ENCODE measurements at regions not wholly inside any gene's neighbourhood (a gene's known extent, or its start where the extent isn't known, plus 50 kb on each side); places are given as distances from the start of the nearest gene placed in this dataset.

DNA sequence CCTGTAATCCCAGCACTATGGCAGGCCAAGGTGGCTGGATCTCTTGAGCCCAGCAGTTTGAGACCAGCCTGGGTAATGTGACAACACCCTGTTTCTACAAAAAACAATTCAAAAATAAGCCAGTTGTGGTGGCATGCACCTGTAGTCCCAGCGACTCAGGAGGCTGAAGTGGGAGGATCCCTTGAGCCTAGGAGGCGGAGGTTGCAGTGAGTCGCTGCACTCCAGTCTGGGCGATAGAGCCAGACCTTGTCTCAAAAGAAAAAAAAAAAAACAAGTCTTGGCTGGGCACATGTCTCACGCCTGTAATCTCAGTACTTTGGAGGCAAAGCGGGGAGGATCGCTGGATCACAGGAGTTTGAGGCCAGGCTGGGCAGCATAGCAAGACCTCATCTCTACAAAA, 74.6 kb upstream of the PDSS1 start:
- H3K79me2 ChIP-seq (ENCODE audit: control insufficient read depth, insufficient read depth, low read length) = no peaks in the 10 kb centered on the region
- H4K20me1 ChIP-seq (ENCODE audit: control insufficient read depth, extremely low read depth, insufficient read depth, low read length) = no peaks in the 10 kb centered on the region
- H2AFZ ChIP-seq (ENCODE audit: control insufficient read depth, low read length) = no peak overlapping the region
- no peak overlapping the region for H3K9ac ChIP-seq (ENCODE audit: control insufficient read depth, extremely low read depth, insufficient read depth, low read length)
- dilution Hi-C loops (cut with MboI; ENCODE audit: extremely low pct_ligation_motif_present, low sequenced_read_pairs) = no loop called here
- H3K4me3 ChIP-seq (ENCODE audit: control insufficient read depth in 2 of 3, extremely low read depth in 1 of 3, insufficient read depth in 2 of 3, low read depth in 1 of 3, low read length in 3 of 3) = peak overlapping the region in 1 of 3 experiments; percentile 69
- no peaks in the 10 kb centered on the region for H3K9me1 ChIP-seq (ENCODE audit: control insufficient read depth, extremely low read depth, insufficient read depth, low read length)
- no peaks in the 10 kb centered on the region for H3K27me3 ChIP-seq (ENCODE audit: control insufficient read depth, extremely low read depth, insufficient read depth, low read length)
- H3K9me3 ChIP-seq (ENCODE audit: control insufficient read depth, low read depth, low read length) = no peaks in the 10 kb centered on the region
- FAIRE-seq (no peak), DNase-seq (ENCODE audit: low read depth, low spot score) (no peak)
- H3K36me3 ChIP-seq (ENCODE audit: control insufficient read depth in 2 of 2, extremely low read depth in 1 of 2, insufficient read depth in 2 of 2, low read length in 2 of 2) = no peaks in the 10 kb centered on the region
- no peak overlapping the region for H3K27ac ChIP-seq (ENCODE audit: control insufficient read depth, insufficient read depth, low read length)
- peaks cover 9% of the 10 kb centered on the region for H3K4me1 ChIP-seq (ENCODE audit: control insufficient read depth, extremely low read depth, insufficient read depth, low read length)
- H3K4me2 ChIP-seq (ENCODE audit: control insufficient read depth, extremely low read depth, insufficient read depth, low read depth, low read length) = peak overlapping the region; percentile 90
- TF ChIP-seq, protein P1, sequence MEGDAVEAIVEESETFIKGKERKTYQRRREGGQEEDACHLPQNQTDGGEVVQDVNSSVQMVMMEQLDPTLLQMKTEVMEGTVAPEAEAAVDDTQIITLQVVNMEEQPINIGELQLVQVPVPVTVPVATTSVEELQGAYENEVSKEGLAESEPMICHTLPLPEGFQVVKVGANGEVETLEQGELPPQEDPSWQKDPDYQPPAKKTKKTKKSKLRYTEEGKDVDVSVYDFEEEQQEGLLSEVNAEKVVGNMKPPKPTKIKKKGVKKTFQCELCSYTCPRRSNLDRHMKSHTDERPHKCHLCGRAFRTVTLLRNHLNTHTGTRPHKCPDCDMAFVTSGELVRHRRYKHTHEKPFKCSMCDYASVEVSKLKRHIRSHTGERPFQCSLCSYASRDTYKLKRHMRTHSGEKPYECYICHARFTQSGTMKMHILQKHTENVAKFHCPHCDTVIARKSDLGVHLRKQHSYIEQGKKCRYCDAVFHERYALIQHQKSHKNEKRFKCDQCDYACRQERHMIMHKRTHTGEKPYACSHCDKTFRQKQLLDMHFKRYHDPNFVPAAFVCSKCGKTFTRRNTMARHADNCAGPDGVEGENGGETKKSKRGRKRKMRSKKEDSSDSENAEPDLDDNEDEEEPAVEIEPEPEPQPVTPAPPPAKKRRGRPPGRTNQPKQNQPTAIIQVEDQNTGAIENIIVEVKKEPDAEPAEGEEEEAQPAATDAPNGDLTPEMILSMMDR (optimal IDR thresholded peaks at IDR 0.05 in 1 of 3, IDR thresholded peaks at IDR 0.05 in 1 of 3, conservative IDR thresholded peaks at IDR 0.05 in 1 of 3; ENCODE audit: extremely low read depth in 1 of 3, insufficient read depth in 2 of 3, low read length in 3 of 3) = no peak
- no peak for TF ChIP-seq EZH2 (IDR thresholded peaks at IDR 0.05; ENCODE audit: low read length)

GRCh38 chr10:26624006-26624405, 73.5 kb upstream of the PDSS1 start:
- dilution Hi-C loops (cut with MboI; ENCODE audit: extremely low pct_ligation_motif_present, low sequenced_read_pairs) = no loop called here
- Histone ChIP-seq H3K36me3 (ENCODE audit: control insufficient read depth in 2 of 2, extremely low read depth in 1 of 2, insufficient read depth in 2 of 2, low read length in 2 of 2) (no peaks in the 10 kb centered on the region), H3K9me3 (ENCODE audit: control insufficient read depth, low read depth, low read length) (no peaks in the 10 kb centered on the region), H3K79me2 (ENCODE audit: control insufficient read depth, insufficient read depth, low read length) (no peaks in the 10 kb centered on the region), H3K4me1 (ENCODE audit: control insufficient read depth, extremely low read depth, insufficient read depth, low read length) (peaks cover 9% of the 10 kb centered on the region), H3K4me2 (ENCODE audit: control insufficient read depth, extremely low read depth, insufficient read depth, low read depth, low read length) (no peak overlapping the region), H3K9ac (ENCODE audit: control insufficient read depth, extremely low read depth, insufficient read depth, low read length) (no peak overlapping the region), H4K20me1 (ENCODE audit: control insufficient read depth, extremely low read depth, insufficient read depth, low read length) (no peaks in the 10 kb centered on the region), H3K4me3 (ENCODE audit: control insufficient read depth in 2 of 3, extremely low read depth in 1 of 3, insufficient read depth in 2 of 3, low read depth in 1 of 3, low read length in 3 of 3) (no peak overlapping the region), H3K27me3 (ENCODE audit: control insufficient read depth, extremely low read depth, insufficient read depth, low read length) (no peaks in the 10 kb centered on the region), H3K27ac (ENCODE audit: control insufficient read depth, insufficient read depth, low read length) (no peak overlapping the region), H2AFZ (ENCODE audit: control insufficient read depth, low read length) (no peak overlapping the region), H3K9me1 (ENCODE audit: control insufficient read depth, extremely low read depth, insufficient read depth, low read length) (no peaks in the 10 kb centered on the region)
- FAIRE-seq (no peak), DNase-seq (ENCODE audit: low read depth, low spot score) (no peak)
- TF ChIP-seq EZH2 (IDR thresholded peaks at IDR 0.05; ENCODE audit: low read length) = no peak
- TF ChIP-seq, protein P1 (optimal IDR thresholded peaks at IDR 0.05 in 1 of 3, IDR thresholded peaks at IDR 0.05 in 1 of 3, conservative IDR thresholded peaks at IDR 0.05 in 1 of 3; ENCODE audit: extremely low read depth in 1 of 3, insufficient read depth in 2 of 3, low read length in 3 of 3) = no peak

Data from keratinocyte (primary cell).